Heart right ventricle (tissue), 16 donors: ENCODE measurements at regions not wholly inside any gene's neighbourhood (a gene's known extent, or its start where the extent isn't known, plus 50 kb on each side); places are given as distances from the start of the nearest gene placed in this dataset.

Experiments
- ATAC-seq, 8 donors: fragments of 200-7000 bp; cut with Tn5 transposase; one replicate each; pipeline ENCODE4 v1.9.1; 2020; ENCODE audit warnings: mild to moderate bottlenecking in 8 of 8, moderate library complexity in 8 of 8, moderate number of reproducible peaks in 1 of 8
- DNase-seq, 2 donors: peaks; one replicate each; pipeline ENCODE4 v3.0.0-alpha.2; 2020
- H3K27ac ChIP-seq, 10 donors: fragments of 200-600 bp; sonication (generic) in 2 of 10; one replicate each; pipeline versions ENCODE4 v1.5.0 to v1.8.0; 2020 to 2022; ENCODE audit warnings: mild to moderate bottlenecking in 3 of 10
- H3K27me3 ChIP-seq, 7 donors: fragments of 200-600 bp; one replicate each; pipeline ENCODE4 v1.8.0; 2021 to 2022; ENCODE audit warnings: mild to moderate bottlenecking in 2 of 7
- H3K36me3 ChIP-seq, 9 donors: fragments of 200-600 bp; sonication (generic) in 1 of 9; one replicate each; pipeline versions ENCODE4 v1.5.0 to v1.8.0; 2020 to 2022; ENCODE audit warnings: mild to moderate bottlenecking in 2 of 9
- H3K4me1 ChIP-seq, 9 donors: fragments of 200-600 bp; sonication (generic) in 1 of 9; one replicate each; pipeline versions ENCODE4 v1.5.0 to v1.8.0; 2020 to 2022; ENCODE audit warnings: mild to moderate bottlenecking in 4 of 9
- H3K4me3 ChIP-seq, 10 donors: fragments of 200-600 bp; sonication (generic) in 2 of 10; one replicate each; pipeline versions ENCODE4 v1.5.0 to v1.8.0; 2020 to 2022; ENCODE audit warnings: mild to moderate bottlenecking in 7 of 10, moderate library complexity in 2 of 10
- H3K9me3 ChIP-seq, 11 donors: fragments of 200-600 bp in 10 of 11; sonication (generic) in 2 of 11; one replicate each; pipeline versions ENCODE4 v1.5.0 to v1.8.0; 2013 to 2022; ENCODE audit warnings: mild to moderate bottlenecking in 2 of 11, control low read depth in 1 of 11, moderate library complexity in 1 of 11
- WGBS, 2 donors: extraction: QIAGEN DNeasy Blood & Tissue Kit; methylation state at CpG; one replicate each; pipeline ENCODE4 v1.1.7; 2013; ENCODE audit warnings: inconsistent platforms in 1 of 2; 5-methylcytosine and 5-hydroxymethylcytosine counted together
- intact Hi-C, 10 donors: fragments of 100-400 bp; cut with DNase I; formaldehyde crosslinking; loops; one replicate each; pipeline versions ENCODE4 v1.11.1 to v1.14.2; 2022
- TF ChIP-seq, protein P1 (sequence below), 9 donors: fragments of 200-600 bp; sonication (generic) in 2 of 9; IDR thresholded peaks; one replicate each; pipeline versions ENCODE4 v1.5.0 to v1.8.0; 2021 to 2022; ENCODE audit warnings: antibody characterized with exemption in 9 of 9, mild to moderate bottlenecking in 5 of 9, moderate library complexity in 1 of 9
- donor health status: Arrhythmogenic right ventricular cardiomyopathy.
- donor health status: ischemic (EF 13 %, LVEDD 7.1; RV severe dilation, severe dysfunction).
- donor health status: healthy with polysubstance abuse.
- donor health status: DM: no; HTN: yes; CAD: no.
- donor health status: DM: no; HTN: no; CAD: no.
- donor health status: ischemic (EF 25% LVEDD 6.9; RV normal size, moderate dysfunction).
- donor health status: ischemic (EF 25% LVEDD 5.7; RV mildly dilated, moderate dysfunction).
- donor health status: healthy.
- donor health status: DM: yes; HTN: yes; CAD: no.
- donor health status: Ischemic cardiomyopathy.
- donor health status: ischemic (EF 35%, LVEDD 5.7; RV mildly dilated, moderate dysfunction).
- donor health status: nonischemic (EF 11% LVEDD 7.7; RV severe dilation, severe dysfunction).
- donor health status: DM: yes; HTN: yes; CAD: no.
- donor health status: PGD.
- donor health status: ischemic (EF 29% LVEDD 5.4; RV normal size, mild dysfunction).
- donor health status: nonischemic (EF 23%, LVEDD 6.1; RV moderate dilation, normal function).

DNA sequence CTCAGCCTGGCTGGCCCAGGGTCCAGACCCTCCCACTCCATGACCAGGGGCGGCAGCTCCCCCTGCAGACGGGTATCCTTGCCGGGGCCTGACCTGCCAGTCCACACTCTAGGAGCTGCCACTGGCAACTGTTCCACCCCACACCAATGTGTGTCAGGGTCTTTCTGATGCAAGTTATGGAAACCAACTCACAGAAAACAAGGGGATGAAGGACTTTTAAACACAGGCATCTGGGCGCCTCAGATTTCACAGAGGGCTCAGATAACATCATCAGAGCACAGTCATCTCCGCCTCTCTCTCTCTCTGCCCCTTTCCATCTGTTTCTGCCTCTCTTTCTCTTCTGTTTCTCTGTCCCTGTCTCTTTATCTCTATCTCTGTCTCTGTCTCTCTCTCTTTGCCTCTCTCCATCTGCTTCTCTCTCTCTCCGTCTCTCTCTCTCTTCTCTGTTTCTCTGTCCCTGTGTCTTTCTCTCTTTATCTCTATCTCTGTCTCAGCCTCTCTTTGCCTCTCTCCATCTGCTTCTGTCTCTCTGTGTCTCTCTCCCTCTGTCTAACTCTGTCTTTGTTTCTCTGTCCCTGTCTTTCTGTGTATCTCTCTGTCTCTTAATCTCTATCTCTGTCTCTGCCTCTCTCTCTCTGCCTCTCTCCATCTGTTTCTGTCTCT, 67.4 kb upstream of the FBRSL1 start:
- 37 to 44% methylated on average over 6 of the region's 6 CpGs for WGBS, 2 donors
- no peak overlapping the region for H3K4me3 ChIP-seq
- H3K36me3 ChIP-seq: no peaks in the 10 kb centered on the region
- H3K27ac ChIP-seq: no peak overlapping the region
- H3K27me3 ChIP-seq: peaks cover 6 to 92% (median 89%) of the 10 kb centered on the region in 7 donors
- ATAC-seq (no peak), DNase-seq (no peak)
- TF ChIP-seq, protein P1, sequence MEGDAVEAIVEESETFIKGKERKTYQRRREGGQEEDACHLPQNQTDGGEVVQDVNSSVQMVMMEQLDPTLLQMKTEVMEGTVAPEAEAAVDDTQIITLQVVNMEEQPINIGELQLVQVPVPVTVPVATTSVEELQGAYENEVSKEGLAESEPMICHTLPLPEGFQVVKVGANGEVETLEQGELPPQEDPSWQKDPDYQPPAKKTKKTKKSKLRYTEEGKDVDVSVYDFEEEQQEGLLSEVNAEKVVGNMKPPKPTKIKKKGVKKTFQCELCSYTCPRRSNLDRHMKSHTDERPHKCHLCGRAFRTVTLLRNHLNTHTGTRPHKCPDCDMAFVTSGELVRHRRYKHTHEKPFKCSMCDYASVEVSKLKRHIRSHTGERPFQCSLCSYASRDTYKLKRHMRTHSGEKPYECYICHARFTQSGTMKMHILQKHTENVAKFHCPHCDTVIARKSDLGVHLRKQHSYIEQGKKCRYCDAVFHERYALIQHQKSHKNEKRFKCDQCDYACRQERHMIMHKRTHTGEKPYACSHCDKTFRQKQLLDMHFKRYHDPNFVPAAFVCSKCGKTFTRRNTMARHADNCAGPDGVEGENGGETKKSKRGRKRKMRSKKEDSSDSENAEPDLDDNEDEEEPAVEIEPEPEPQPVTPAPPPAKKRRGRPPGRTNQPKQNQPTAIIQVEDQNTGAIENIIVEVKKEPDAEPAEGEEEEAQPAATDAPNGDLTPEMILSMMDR (IDR thresholded peaks at IDR 0.05): no peak
- peaks cover 0 to 3% (median 0%) of the 10 kb centered on the region in 11 donors for H3K9me3 ChIP-seq
- H3K4me1 ChIP-seq: peaks cover 0 to 18% (median 0%) of the 10 kb centered on the region in 9 donors
- intact Hi-C loops: no loop called here

GRCh38 chr12:132422040-132422380, 67.9 kb upstream of the FBRSL1 start:
- no peak for DNase-seq
- H3K27me3 ChIP-seq: peaks cover 6 to 95% (median 91%) of the 10 kb centered on the region in 7 donors
- intact Hi-C loops: no loop called here

DNA sequence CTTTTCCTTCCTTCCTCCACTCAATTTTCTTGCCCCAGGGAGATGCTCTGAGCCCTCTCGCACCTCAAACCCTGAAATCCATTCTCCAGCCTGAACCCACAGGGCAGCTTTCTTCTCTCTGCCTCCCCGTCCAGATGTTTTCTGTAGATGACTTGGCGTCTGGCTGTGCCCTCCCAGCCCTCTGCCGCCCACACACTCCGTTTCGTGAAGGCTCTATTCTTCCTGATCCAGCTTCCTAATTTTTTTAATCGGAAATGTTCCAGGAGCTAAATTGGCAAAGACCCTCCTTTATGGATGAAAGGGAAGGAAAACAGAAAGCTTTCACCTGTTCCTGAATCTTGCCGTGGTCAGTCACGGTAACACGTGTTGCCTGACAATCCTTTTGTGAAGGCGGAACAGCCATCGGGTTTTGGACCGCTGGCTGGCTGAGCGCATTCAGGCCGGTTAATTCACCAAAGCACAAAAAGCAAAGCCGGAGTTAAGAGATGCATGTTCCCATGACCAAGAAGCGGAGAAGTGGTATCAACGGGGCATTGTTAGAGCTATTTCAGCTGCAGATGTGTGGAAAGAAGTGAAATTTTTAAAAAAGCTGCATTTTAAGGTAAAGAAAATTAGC, 70.2 kb upstream of the FBRSL1 start:
- H3K27ac ChIP-seq: no peak overlapping the region
- peaks cover 6 to 95% (median 90%) of the 10 kb centered on the region in 7 donors for H3K27me3 ChIP-seq
- TF ChIP-seq, protein P1 (IDR thresholded peaks at IDR 0.05): no peak
- DNase-seq (no peak), ATAC-seq (no peak)
- no peaks in the 10 kb centered on the region for H3K36me3 ChIP-seq
- H3K4me3 ChIP-seq: no peak overlapping the region
- H3K9me3 ChIP-seq: peaks cover 0 to 1% (median 0%) of the 10 kb centered on the region in 11 donors
- H3K4me1 ChIP-seq: peaks cover 0 to 24% (median 5%) of the 10 kb centered on the region in 9 donors
- WGBS, 2 donors: 41 to 42% methylated on average over 18 of the region's 18 CpGs
- intact Hi-C loops: loop anchor here in 5 of 10 donors (5.0 to 10.0 kb wide), 3 partner anchors 103 to 265 kb away; partner anchors contain the start of gene P2RX2 (in 1 of the 5)

More at GRCh38 chr12:132422040-132422380, 67.9 kb upstream of the FBRSL1 start:
- TF ChIP-seq, protein P1 (IDR thresholded peaks at IDR 0.05): no peak
- peaks cover 0 to 3% (median 0%) of the 10 kb centered on the region in 11 donors for H3K9me3 ChIP-seq
- H3K4me1 ChIP-seq: peaks cover 0 to 18% (median 0%) of the 10 kb centered on the region in 9 donors
- WGBS, 2 donors: 51 to 56% methylated on average over 10 of the region's 10 CpGs
- no peak overlapping the region for H3K4me3 ChIP-seq
- no peak overlapping the region for H3K27ac ChIP-seq
- ATAC-seq: no peak
- H3K36me3 ChIP-seq: no peaks in the 10 kb centered on the region

GRCh38 chr12:132418393-132418925, 71.5 kb upstream of the FBRSL1 start:
- Histone ChIP-seq H3K4me3 (no peak overlapping the region), H3K36me3 (no peaks in the 10 kb centered on the region), H3K9me3 (no peaks in the 10 kb centered on the region), H3K4me1 (peaks cover 0 to 15% (median 5%) of the 10 kb centered on the region in 9 donors), H3K27ac (no peak overlapping the region), H3K27me3 (peaks cover 14 to 94% (median 88%) of the 10 kb centered on the region in 7 donors)
- intact Hi-C loops: loop anchor here in 5 of 10 donors (5.0 to 10.0 kb wide), 3 partner anchors 104 to 264 kb away; partner anchors contain the start of gene P2RX2 (in 1 of the 5)
- ATAC-seq (no peak), DNase-seq (no peak)
- TF ChIP-seq, protein P1 (IDR thresholded peaks at IDR 0.05): no peak
- WGBS, 2 donors: 89 to 90% methylated on average over 3 of the region's 3 CpGs
